ENCODE measurements at regions not wholly inside any gene's neighbourhood (a gene's known extent, or its start where the extent isn't known, plus 50 kb on each side); places are given as distances from the start of the nearest gene placed in this dataset.

DNA sequence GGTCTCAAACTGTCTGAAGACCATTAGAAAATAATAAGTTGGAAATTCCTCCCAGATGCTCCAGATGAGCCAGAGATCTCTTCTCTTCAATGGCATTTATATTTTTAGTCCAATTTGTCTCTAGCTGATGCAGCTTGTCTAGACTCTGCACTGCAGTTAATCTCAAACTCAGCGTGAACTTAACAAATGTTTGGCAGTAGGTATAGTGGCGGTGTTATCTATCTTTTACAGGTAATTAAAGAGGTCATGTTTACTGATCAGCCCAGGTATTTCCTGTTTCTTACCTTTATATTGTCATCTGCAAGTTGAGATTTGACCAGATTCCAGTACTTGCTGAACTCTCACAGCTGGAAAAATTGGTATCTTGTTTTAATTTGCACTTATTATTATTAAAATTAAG lies 1024.5 kb upstream of the ADGRL2 start:
- TF ChIP-seq CTCF (IDR thresholded peaks at IDR 0.05) (no peak), POLR2A (IDR thresholded peaks at IDR 0.05; ENCODE audit: low read depth) (no peak)
